Lung (tissue), 11 donors: ENCODE measurements at regions not wholly inside any gene's neighbourhood (a gene's known extent, or its start where the extent isn't known, plus 50 kb on each side); places are given as distances from the start of the nearest gene placed in this dataset.
"Not testable (repeated sequence)": the region's sequence is repeated elsewhere in the genome, so short reads cannot be mapped to it uniquely, and the experiment has no call there.

Experiments
- ATAC-seq: fragments of 200-7000 bp; cut with Tn5 transposase; one replicate; pipeline ENCODE4 v1.9.1; 2020; ENCODE audit warnings: moderate number of reproducible peaks; ENCODE audit not compliant: insufficient read depth, low FRiP score
- DNase-seq, 3 donors: peaks; one replicate each; pipeline ENCODE4 v3.0.0-alpha.2; 2013 to 2017
- H3K27ac ChIP-seq, 2 donors: one replicate each; pipeline ENCODE4 v1.5.1; 2013; ENCODE audit warnings: mild to moderate bottlenecking in 2 of 2, moderate library complexity in 2 of 2, control low read depth in 1 of 2, inconsistent platforms in 1 of 2, low read depth in 1 of 2, low read length in 1 of 2
- H3K27me3 ChIP-seq, 3 donors: one replicate each; pipeline ENCODE4 v1.5.1; 2013; ENCODE audit warnings: low read length in 2 of 3; ENCODE audit not compliant: control insufficient read depth in 3 of 3, insufficient read depth in 3 of 3
- H3K36me3 ChIP-seq, 4 donors: one replicate each; pipeline ENCODE4 v1.5.1; 2013; ENCODE audit warnings: low read length in 4 of 4, mild to moderate bottlenecking in 1 of 4, moderate library complexity in 1 of 4; ENCODE audit not compliant: control insufficient read depth in 4 of 4, insufficient read depth in 4 of 4
- H3K4me1 ChIP-seq, 5 donors: one replicate each; pipeline ENCODE4 v1.5.1; 2013; ENCODE audit warnings: low read length in 5 of 5, mild to moderate bottlenecking in 2 of 5, moderate library complexity in 1 of 5; ENCODE audit not compliant: control insufficient read depth in 5 of 5, insufficient read depth in 5 of 5
- H3K4me3 ChIP-seq: one replicate; pipeline ENCODE4 v1.5.1; 2013; ENCODE audit warnings: mild to moderate bottlenecking, control low read depth, moderate library complexity
- H3K9ac ChIP-seq, 2 donors: one replicate each; pipeline ENCODE4 v1.5.1; 2013; ENCODE audit warnings: low read length in 2 of 2, control low read depth in 1 of 2; ENCODE audit not compliant: insufficient read depth in 1 of 2
- H3K9me3 ChIP-seq, 4 donors: one replicate each; pipeline ENCODE4 v1.5.1; 2013; ENCODE audit warnings: low read length in 3 of 4, mild to moderate bottlenecking in 1 of 4, moderate library complexity in 1 of 4; ENCODE audit not compliant: control insufficient read depth in 4 of 4, insufficient read depth in 3 of 4
- WGBS, 2 donors: extraction: QIAGEN DNeasy Blood & Tissue Kit; methylation state at CpG; one replicate each; pipeline ENCODE4 v1.1.7; 2013; 5-methylcytosine and 5-hydroxymethylcytosine counted together
- TF ChIP-seq, protein P1 (sequence below): IDR thresholded peaks from 2 replicates; pipeline ENCODE4 v1.5.1; 2012; ENCODE audit warnings: mild to moderate bottlenecking; ENCODE audit errors: control extremely low read depth, extremely low read depth
- donor health status: control.
- donor health status: control.
- donor health status: Bipolar disorder and iron deficiency.
- donor health status: healthy.
- donor health status: DM: yes; HTN: yes; CAD: no.

- 92% methylated on average over 3 of the region's 3 CpGs for WGBS, 2 donors
- DNase-seq (no peak), ATAC-seq (no peak)
- no peak overlapping the region for H3K4me3 ChIP-seq
- no peak overlapping the region for H3K9ac ChIP-seq
- no peaks in the 10 kb centered on the region for H3K27me3 ChIP-seq
- TF ChIP-seq, protein P1, sequence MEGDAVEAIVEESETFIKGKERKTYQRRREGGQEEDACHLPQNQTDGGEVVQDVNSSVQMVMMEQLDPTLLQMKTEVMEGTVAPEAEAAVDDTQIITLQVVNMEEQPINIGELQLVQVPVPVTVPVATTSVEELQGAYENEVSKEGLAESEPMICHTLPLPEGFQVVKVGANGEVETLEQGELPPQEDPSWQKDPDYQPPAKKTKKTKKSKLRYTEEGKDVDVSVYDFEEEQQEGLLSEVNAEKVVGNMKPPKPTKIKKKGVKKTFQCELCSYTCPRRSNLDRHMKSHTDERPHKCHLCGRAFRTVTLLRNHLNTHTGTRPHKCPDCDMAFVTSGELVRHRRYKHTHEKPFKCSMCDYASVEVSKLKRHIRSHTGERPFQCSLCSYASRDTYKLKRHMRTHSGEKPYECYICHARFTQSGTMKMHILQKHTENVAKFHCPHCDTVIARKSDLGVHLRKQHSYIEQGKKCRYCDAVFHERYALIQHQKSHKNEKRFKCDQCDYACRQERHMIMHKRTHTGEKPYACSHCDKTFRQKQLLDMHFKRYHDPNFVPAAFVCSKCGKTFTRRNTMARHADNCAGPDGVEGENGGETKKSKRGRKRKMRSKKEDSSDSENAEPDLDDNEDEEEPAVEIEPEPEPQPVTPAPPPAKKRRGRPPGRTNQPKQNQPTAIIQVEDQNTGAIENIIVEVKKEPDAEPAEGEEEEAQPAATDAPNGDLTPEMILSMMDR, result no peak
- peaks cover 0 to 8% (median 3%) of the 10 kb centered on the region in 4 donors for H3K9me3 ChIP-seq
- no peaks in the 10 kb centered on the region for H3K4me1 ChIP-seq
- no peaks in the 10 kb centered on the region for H3K36me3 ChIP-seq
- H3K27ac ChIP-seq, result no peak overlapping the region
Measured at GRCh38 chr14:41541333-41541732, 65.3 kb upstream of the LRFN5 start.

GRCh38 chr14:41532255-41532654, 74.4 kb upstream of the LRFN5 start:
- no peak overlapping the region for H3K4me3 ChIP-seq
- no peaks in the 10 kb centered on the region for H3K4me1 ChIP-seq
- 77 to 86% methylated on average over 2 of the region's 2 CpGs for WGBS, 2 donors
- H3K36me3 ChIP-seq, result no peaks in the 10 kb centered on the region
- ATAC-seq (no peak), DNase-seq (no peak)
- H3K9me3 ChIP-seq, result no peaks in the 10 kb centered on the region
- H3K27me3 ChIP-seq, result no peaks in the 10 kb centered on the region
- no peak overlapping the region for H3K27ac ChIP-seq
- TF ChIP-seq, protein P1, result no peak
- H3K9ac ChIP-seq, result no peak overlapping the region

- Histone ChIP-seq H3K36me3 (no peaks in the 10 kb centered on the region), H3K4me3 (no peak overlapping the region), H3K27ac (no peak overlapping the region), H3K9ac (no peak overlapping the region), H3K4me1 (no peaks in the 10 kb centered on the region), H3K9me3 (no peaks in the 10 kb centered on the region), H3K27me3 (no peaks in the 10 kb centered on the region)
- TF ChIP-seq, protein P1, result no peak
- DNase-seq, result no peak
- ATAC-seq, result no peak
- 83 to 89% methylated on average over 1 of the region's 1 CpG for WGBS, 2 donors
Measured at GRCh38 chr14:41521891-41522290, 84.8 kb upstream of the LRFN5 start.

DNA sequence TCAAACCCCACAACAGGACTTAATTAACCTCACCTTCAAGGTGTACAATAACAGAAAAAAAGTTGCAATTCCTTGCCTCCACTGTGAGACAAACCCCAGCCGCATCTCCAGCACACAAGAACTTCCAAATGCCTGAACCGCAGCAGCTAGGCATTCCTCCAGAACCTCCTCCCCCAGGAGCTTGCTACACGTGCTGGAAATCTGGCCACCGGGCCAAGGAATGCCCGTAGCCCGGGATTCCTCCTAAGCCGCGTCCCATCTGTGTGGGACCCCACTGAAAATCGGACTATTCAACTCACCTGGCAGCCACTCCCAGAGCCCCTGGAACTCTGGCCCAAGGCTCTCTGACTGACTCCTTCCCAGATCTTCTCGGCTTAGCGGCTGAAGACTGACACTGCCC, 88.6 kb upstream of the LRFN5 start:
- not testable (repeated sequence) for H3K4me3 ChIP-seq, H3K27ac ChIP-seq, H3K4me1 ChIP-seq, H3K27me3 ChIP-seq, ATAC-seq, H3K9ac ChIP-seq, H3K9me3 ChIP-seq, H3K36me3 ChIP-seq, DNase-seq
- 90 to 91% methylated on average over 9 to 10 of the region's 11 CpGs for WGBS, 2 donors
